K562 (cell line): ENCODE measurements at regions not wholly inside any gene's neighbourhood (a gene's known extent, or its start where the extent isn't known, plus 50 kb on each side); places are given as distances from the start of the nearest gene placed in this dataset.

Source experiments
- ATAC-seq: fragments of 200-7000 bp; cut with Tn5 transposase; 3 replicates; pipeline ENCODE4 v1.9.1; 2020; ENCODE audit warnings: moderate library complexity
- BruUV-seq: library from RNA; stranded (reverse); fragments of 400-500 nt; replicated peaks from 2 replicates; lab custom pipeline; 2021; lab: Mats Ljungman, UMichigan
- CTCF ChIA-PET: fragments of 300-600 bp; formaldehyde crosslinking; extraction: SDS; loops from one replicate; lab custom pipeline; 2021; ENCODE audit warnings: low intra/inter-chr PET ratio; lab: Yijun Ruan, JAX
- POLR2A ChIA-PET: fragments of 300-600, 350-650 bp; sonication (Branson Sonifier 250); formaldehyde crosslinking; extraction: SDS; loops from one replicate; lab custom pipeline; 2021; ENCODE audit warnings: antibody characterized with exemption, inconsistent platforms; lab: Yijun Ruan, JAX
- DNase-seq, 4 experiments: peaks; one replicate each; pipeline versions ENCODE4 v3.0.0 to v3.0.0-alpha.2; 2011 to 2018; ENCODE audit warnings: low spot score in 3 of 4, mixed read lengths in 3 of 4; ENCODE audit errors: extremely low read depth in 1 of 4
- FAIRE-seq: peaks from 2 replicates; lab custom pipeline; 2011; peaks lifted over from hg19 to GRCh38; lab: Jason Lieb, UNC
- H2AFZ ChIP-seq: 2 replicates; pipeline ENCODE4 v1.6.0; 2011; ENCODE audit warnings: low read depth, low read length, control low read depth, inconsistent platforms
- H3K27ac ChIP-seq: fragments of 200-600 bp; 3 replicates; pipeline ENCODE4 v1.8.0; 2011; ENCODE audit warnings: low read depth, mild to moderate bottlenecking, control low read depth, inconsistent platforms, low read length, moderate library complexity, mixed read lengths; ENCODE audit errors: extremely low read depth
- H3K27me3 ChIP-seq, 2 experiments: fragments of 300-600 bp in 1 of 2; 2 replicates in 1 of 2; 3 replicates in 1 of 2; pipeline versions ENCODE4 v1.6.0 to v1.8.0; 2011; ENCODE audit warnings: inconsistent platforms in 2 of 2, low read length in 2 of 2, mild to moderate bottlenecking in 1 of 2, mixed read lengths in 1 of 2, moderate library complexity in 1 of 2; ENCODE audit not compliant: control insufficient read depth in 2 of 2, insufficient read depth in 2 of 2
- H3K36me3 ChIP-seq: fragments of 300-600 bp; 3 replicates; pipeline ENCODE4 v1.8.0; 2011; ENCODE audit warnings: mild to moderate bottlenecking, low read length, inconsistent platforms; ENCODE audit not compliant: control insufficient read depth, insufficient read depth
- H3K4me1 ChIP-seq, 2 experiments: fragments of 200-600 bp in 1 of 2; replicated peaks in 1 of 2; 2 replicates in 1 of 2; 3 replicates in 1 of 2; pipeline versions ENCODE4 v1.5.1 to v1.8.0; 2011; ENCODE audit warnings: inconsistent platforms in 2 of 2, low read length in 2 of 2, mild to moderate bottlenecking in 1 of 2, mixed read lengths in 1 of 2, moderate library complexity in 1 of 2; ENCODE audit not compliant: control insufficient read depth in 2 of 2, insufficient read depth in 2 of 2
- H3K4me2 ChIP-seq: 2 replicates; pipeline ENCODE4 v1.6.1; 2011; ENCODE audit warnings: low read length, control low read depth, inconsistent platforms, mixed read lengths; ENCODE audit not compliant: insufficient read depth
- H3K4me3 ChIP-seq: fragments of 200-600 bp; sonication (generic), shearing (Covaris generic); 2 replicates; pipeline ENCODE4 v1.5.1; 2016; ENCODE audit warnings: control low read depth, inconsistent platforms
- H3K79me2 ChIP-seq: fragments of 200-600 bp; 3 replicates; pipeline ENCODE4 v1.8.0; 2011; ENCODE audit warnings: low read length, inconsistent platforms; ENCODE audit not compliant: control insufficient read depth, insufficient read depth
- H3K9ac ChIP-seq, 2 experiments: 2 replicates each; pipeline versions ENCODE4 v1.6.0 to v1.6.1; 2011; ENCODE audit warnings: low read depth in 2 of 2, low read length in 2 of 2, control low read depth in 1 of 2, inconsistent platforms in 1 of 2, mild to moderate bottlenecking in 1 of 2, mixed read lengths in 1 of 2; ENCODE audit not compliant: insufficient read depth in 1 of 2
- H3K9me1 ChIP-seq: one replicate; pipeline ENCODE4 v1.6.0; 2011; ENCODE audit warnings: inconsistent platforms, mild to moderate bottlenecking, low read length, moderate library complexity; ENCODE audit not compliant: control insufficient read depth, insufficient read depth
- H3K9me3 ChIP-seq: replicated peaks from 2 replicates; pipeline ENCODE4 v1.5.1; 2011; ENCODE audit warnings: low read depth, low read length, inconsistent platforms; ENCODE audit not compliant: control insufficient read depth, insufficient read depth
- H4K20me1 ChIP-seq: replicated peaks from 2 replicates; pipeline ENCODE4 v1.6.1; 2011; ENCODE audit warnings: low read length, inconsistent platforms, mixed read lengths; ENCODE audit not compliant: control insufficient read depth, insufficient read depth
- CC2D1A ChIP-seq: fragments of 450-650 bp; IDR thresholded peaks from 2 replicates; pipeline ENCODE4 v1.6.1; 2017; ENCODE audit warnings: mild to moderate bottlenecking
- DIDO1 ChIP-seq: fragments of 450-650 bp; IDR thresholded peaks from 2 replicates; pipeline ENCODE4 v1.6.1; 2016; ENCODE audit warnings: low read depth, missing biosample characterization, missing genetic modification characterization
- GTF2E2 ChIP-seq: fragments of 200-800 bp; sonication (Bioruptor generic); IDR thresholded peaks from 2 replicates; pipeline ENCODE4 v1.6.1; 2016; ENCODE audit warnings: missing genetic modification characterization, missing compliant biosample characterization
- MXI1 ChIP-seq: IDR thresholded peaks from 2 replicates; pipeline ENCODE4 v1.6.1; 2011; ENCODE audit warnings: low read depth, mild to moderate bottlenecking, improper control_type of control experiment, low read length
- NR1H2 ChIP-seq: sonication (generic); formaldehyde crosslinking; IDR thresholded peaks from 2 replicates; pipeline ENCODE4 v1.4.0; 2020; ENCODE audit warnings: mild to moderate bottlenecking, missing genetic modification reagents
- RBFOX2 ChIP-seq: fragments of 200-400 bp; formaldehyde crosslinking; IDR thresholded peaks from 2 replicates; pipeline ENCODE4 v1.6.1; 2017; ENCODE audit warnings: low read depth, mild to moderate bottlenecking, low read length, moderate library complexity
- ZNF184 ChIP-seq: sonication (generic); formaldehyde crosslinking; IDR thresholded peaks from 2 replicates; pipeline ENCODE4 v1.5.0; 2020; ENCODE audit warnings: missing genetic modification reagents
- ZNF830 ChIP-seq: fragments of 250-450 bp; sonication (Bioruptor Pico); IDR thresholded peaks from 2 replicates; pipeline ENCODE4 v1.5.0; 2021; ENCODE audit warnings: mild to moderate bottlenecking
- WGBS: fragments of 100-300 bp; shearing (Covaris generic); methylation state at CpG from one replicate; pipeline ENCODE4 v1.1.6; 2016; ENCODE audit warnings: low coverage, mixed read lengths; ENCODE audit not compliant: insufficient coverage; ENCODE audit errors: missing lambda C conversion rate; 5-methylcytosine and 5-hydroxymethylcytosine counted together
- in situ Hi-C: fragments of 300-500 bp; cut with MboI; formaldehyde crosslinking; loops from 4 replicates; pipeline ENCODE4 v1.15.0; 2018; ENCODE audit warnings: inconsistent platforms, mixed read lengths
- intact Hi-C: fragments of 100-400 bp; cut with micrococcal nuclease; formaldehyde crosslinking; loops from 2 replicates; pipeline ENCODE4 v1.14.2; 2022
- TF ChIP-seq, protein P1 (sequence below): fragments of 450-650 bp; formaldehyde crosslinking; IDR thresholded peaks from 2 replicates; pipeline ENCODE4 v1.4.0; 2020; ENCODE audit warnings: mild to moderate bottlenecking, mixed read lengths

DNA sequence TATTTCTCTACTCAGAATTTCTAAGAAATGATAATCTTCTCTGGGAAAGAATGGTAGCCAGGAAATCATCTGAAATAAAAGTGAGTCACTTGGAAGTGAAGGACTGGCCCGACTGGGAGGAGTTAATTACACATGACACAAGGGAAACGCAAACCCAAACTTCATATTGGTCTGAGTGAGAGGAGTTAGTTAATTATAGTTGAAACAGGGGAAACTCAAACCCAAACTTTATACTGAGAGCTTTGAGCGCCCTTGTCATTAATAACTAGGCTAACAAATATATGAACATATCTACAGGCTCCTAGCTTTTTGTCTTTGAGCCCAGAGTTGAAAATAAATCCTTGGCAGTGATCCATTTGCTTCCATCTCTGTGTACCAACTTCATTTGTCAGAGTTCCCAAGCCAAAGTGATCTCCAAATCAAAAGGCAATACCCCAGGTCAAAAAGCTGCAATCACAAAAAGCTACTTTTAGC lies 187.8 kb upstream of the COL3A1 start:
- H2AFZ ChIP-seq: no peak overlapping the region
- H3K9me1 ChIP-seq: no peaks in the 10 kb centered on the region
- no peaks in the 10 kb centered on the region for H3K9me3 ChIP-seq
- POLR2A ChIA-PET: no interaction called here
- WGBS: 0% methylated on average over 3 of the region's 3 CpGs
- no peak for TF ChIP-seq MXI1
- no peak for TF ChIP-seq NR1H2
- no peak for TF ChIP-seq ZNF184 (CRISPR knock-in tag)
- no peak for TF ChIP-seq GTF2E2 (tag)
- TF ChIP-seq ZNF830 (CRISPR knock-in tag): no peak
- TF ChIP-seq CC2D1A: no peak
- TF ChIP-seq RBFOX2: no peak
- no peaks in the 10 kb centered on the region for H3K27me3 ChIP-seq
- BruUV-seq: no TSS peak
- in situ Hi-C loops (no loop called here), intact Hi-C loops (no loop called here)
- no peaks in the 10 kb centered on the region for H3K4me1 ChIP-seq
- H4K20me1 ChIP-seq: no peaks in the 10 kb centered on the region
- H3K4me2 ChIP-seq: no peak overlapping the region
- H3K9ac ChIP-seq: no peak overlapping the region
- H3K4me3 ChIP-seq: no peak overlapping the region
- H3K79me2 ChIP-seq: no peaks in the 10 kb centered on the region
- no peak for ATAC-seq
- no peaks in the 10 kb centered on the region for H3K36me3 ChIP-seq
- no peak for FAIRE-seq
- no peak for DNase-seq
- no peak overlapping the region for H3K27ac ChIP-seq
- CTCF ChIA-PET: no interaction called here

DNA sequence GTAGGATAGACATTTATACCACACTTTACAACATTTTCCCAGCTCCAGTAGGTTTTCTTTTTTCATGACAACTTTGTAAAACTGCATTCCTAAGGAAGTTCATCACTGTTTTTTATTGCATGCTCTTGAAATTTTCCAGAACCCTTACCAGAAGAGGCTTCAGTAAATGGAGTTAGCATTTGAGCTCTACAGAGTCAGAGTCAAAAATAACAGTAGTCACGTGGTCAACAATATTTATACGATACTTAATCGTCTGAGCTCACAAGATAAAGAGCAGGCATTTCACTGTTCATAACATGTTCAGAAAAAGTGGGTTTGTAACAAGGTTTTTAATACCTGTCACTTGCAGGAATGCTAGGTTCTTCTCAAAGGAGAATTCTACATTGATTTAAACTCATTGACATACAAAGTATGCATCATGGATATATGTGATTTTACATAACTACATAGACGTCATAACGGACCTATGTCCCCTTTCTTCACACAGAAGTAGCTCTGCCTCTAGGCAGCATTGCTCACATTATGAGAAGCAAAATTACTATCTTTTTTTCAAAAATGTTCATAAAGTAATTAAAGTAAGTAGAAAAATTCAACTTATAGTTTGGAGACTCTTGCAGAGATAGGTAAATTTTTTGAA lies 187.0 kb upstream of the COL3A1 start:
- H3K36me3 ChIP-seq: no peaks in the 10 kb centered on the region
- no peak overlapping the region for H3K4me2 ChIP-seq
- H3K27me3 ChIP-seq: no peaks in the 10 kb centered on the region
- ChIA-PET CTCF (no interaction called here), POLR2A (no interaction called here)
- in situ Hi-C loops (no loop called here), intact Hi-C loops (no loop called here)
- H3K4me3 ChIP-seq: no peak overlapping the region
- TF ChIP-seq, protein P1, sequence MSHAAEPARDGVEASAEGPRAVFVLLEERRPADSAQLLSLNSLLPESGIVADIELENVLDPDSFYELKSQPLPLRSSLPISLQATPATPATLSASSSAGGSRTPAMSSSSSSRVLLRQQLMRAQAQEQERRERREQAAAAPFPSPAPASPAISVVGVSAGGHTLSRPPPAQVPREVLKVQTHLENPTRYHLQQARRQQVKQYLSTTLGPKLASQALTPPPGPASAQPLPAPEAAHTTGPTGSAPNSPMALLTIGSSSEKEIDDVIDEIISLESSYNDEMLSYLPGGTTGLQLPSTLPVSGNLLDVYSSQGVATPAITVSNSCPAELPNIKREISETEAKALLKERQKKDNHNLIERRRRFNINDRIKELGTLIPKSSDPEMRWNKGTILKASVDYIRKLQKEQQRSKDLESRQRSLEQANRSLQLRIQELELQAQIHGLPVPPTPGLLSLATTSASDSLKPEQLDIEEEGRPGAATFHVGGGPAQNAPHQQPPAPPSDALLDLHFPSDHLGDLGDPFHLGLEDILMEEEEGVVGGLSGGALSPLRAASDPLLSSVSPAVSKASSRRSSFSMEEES: peak; percentile 58; the same call in 1 of the 2 replicates
- no peak for TF ChIP-seq DIDO1 (tag)
- H3K9me1 ChIP-seq: no peaks in the 10 kb centered on the region
- H3K9ac ChIP-seq: no peak overlapping the region
- DNase-seq: no peak
- no peak overlapping the region for H2AFZ ChIP-seq
- H3K4me1 ChIP-seq: no peaks in the 10 kb centered on the region
- H3K27ac ChIP-seq: no peak overlapping the region
- FAIRE-seq: no peak
- no peaks in the 10 kb centered on the region for H3K9me3 ChIP-seq
- WGBS: 0% methylated on average over 5 of the region's 5 CpGs
- ATAC-seq: no peak
- no peaks in the 10 kb centered on the region for H3K79me2 ChIP-seq
- no TSS peak for BruUV-seq
- no peaks in the 10 kb centered on the region for H4K20me1 ChIP-seq
